Common myeloid progenitor, CD34-positive (primary cell): ENCODE measurements at regions not wholly inside any gene's neighbourhood (a gene's known extent, or its start where the extent isn't known, plus 50 kb on each side); places are given as distances from the start of the nearest gene placed in this dataset.

Experiments used
- CTCF ChIA-PET: fragments of 350-600 bp; sonication (Branson Sonifier 250); formaldehyde crosslinking; loops from one replicate; lab custom pipeline; 2021; ENCODE audit warnings: antibody characterized with exemption; lab: Charles Lee
- POLR2A ChIA-PET: fragments of 350-600 bp; sonication (Branson Sonifier 250); formaldehyde crosslinking; loops from one replicate; lab custom pipeline; 2021; ENCODE audit warnings: antibody characterized with exemption; lab: Charles Lee
- DNase-seq, 3 donors: peaks; one replicate each; pipeline versions ENCODE4 v3.0.0 to v3.0.0-alpha.2; 2013
- H3K27ac ChIP-seq, 2 experiments: 1 replicate in 1 of 2; 2 replicates in 1 of 2; pipeline ENCODE4 v1.7.0; 2013; ENCODE audit warnings: inconsistent platforms in 2 of 2, low read length in 2 of 2, mild to moderate bottlenecking in 2 of 2, low read depth in 1 of 2, moderate library complexity in 1 of 2; ENCODE audit not compliant: severe bottlenecking in 2 of 2, insufficient read depth in 1 of 2, poor library complexity in 1 of 2
- H3K27me3 ChIP-seq, 5 experiments: replicated peaks in 2 of 5; 1 replicate in 3 of 5; 2 replicates in 2 of 5; pipeline versions ENCODE4 v1.6.1 to v1.7.0; 2013; ENCODE audit warnings: low read length in 4 of 5, mild to moderate bottlenecking in 2 of 5, moderate library complexity in 2 of 5, inconsistent platforms in 1 of 5; ENCODE audit not compliant: insufficient read depth in 5 of 5, control insufficient read depth in 4 of 5
- H3K36me3 ChIP-seq, 4 experiments: 1 replicate in 2 of 4; 2 replicates in 2 of 4; pipeline versions ENCODE4 v1.6.1 to v1.7.0; 2013; ENCODE audit warnings: low read length in 3 of 4, control low read depth in 1 of 4, mild to moderate bottlenecking in 1 of 4; ENCODE audit not compliant: control insufficient read depth in 4 of 4, insufficient read depth in 4 of 4
- H3K4me1 ChIP-seq, 4 experiments: 1 replicate in 3 of 4; 2 replicates in 1 of 4; pipeline versions ENCODE4 v1.6.1 to v1.7.1; 2013; ENCODE audit warnings: low read length in 3 of 4, mild to moderate bottlenecking in 3 of 4, control low read depth in 1 of 4, inconsistent platforms in 1 of 4, moderate library complexity in 1 of 4; ENCODE audit not compliant: control insufficient read depth in 4 of 4, insufficient read depth in 4 of 4; ENCODE audit errors: control extremely low read depth in 1 of 4
- H3K4me3 ChIP-seq, 7 experiments: 1 replicate in 4 of 7; 2 replicates in 3 of 7; pipeline versions ENCODE4 v1.5.1 to v1.7.0; 2013; ENCODE audit warnings: mild to moderate bottlenecking in 7 of 7, low read length in 6 of 7, moderate library complexity in 6 of 7, inconsistent platforms in 2 of 7, low read depth in 2 of 7, control low read depth in 1 of 7; ENCODE audit not compliant: insufficient read depth in 4 of 7, control insufficient read depth in 1 of 7; ENCODE audit errors: extremely low read depth in 1 of 7
- H3K9me3 ChIP-seq, 5 experiments: 1 replicate in 4 of 5; 2 replicates in 1 of 5; pipeline versions ENCODE4 v1.6.1 to v1.7.1; 2013; ENCODE audit warnings: low read length in 4 of 5, mild to moderate bottlenecking in 2 of 5, inconsistent platforms in 1 of 5, low read depth in 1 of 5, moderate library complexity in 1 of 5; ENCODE audit not compliant: control insufficient read depth in 4 of 5, insufficient read depth in 2 of 5; ENCODE audit errors: control extremely low read depth in 1 of 5
- WGBS: methylation state at CpG from one replicate; pipeline ENCODE4 v1.1.5; 2013; ENCODE audit not compliant: insufficient coverage; 5-methylcytosine and 5-hydroxymethylcytosine counted together

- Histone ChIP-seq H3K27ac (peak overlapping the region in 1 of 2 experiments; percentile 60), H3K9me3 (no peaks in the 10 kb centered on the region), H3K4me1 (peaks cover 0 to 13% (median 1%) of the 10 kb centered on the region in 4 experiments), H3K4me3 (no peak overlapping the region), H3K36me3 (no peaks in the 10 kb centered on the region), H3K27me3 (no peaks in the 10 kb centered on the region)
- 65% methylated on average over 5 of the region's 5 CpGs for WGBS
- ChIA-PET CTCF (no interaction called here), POLR2A (no interaction called here)
- DNase-seq = no peak
Measured at GRCh38 chr4:38523054-38523453, 140.9 kb upstream of the KLF3 start.

GRCh38 chr4:38523524-38524448, 140.2 kb upstream of the KLF3 start:
- H3K27me3 ChIP-seq = no peaks in the 10 kb centered on the region
- H3K9me3 ChIP-seq = no peaks in the 10 kb centered on the region
- DNase-seq = peak; percentile 10 to 65 (median 60)
- no peak overlapping the region for H3K4me3 ChIP-seq
- POLR2A ChIA-PET = interaction anchor here (0.6 kb wide), 1 partner anchor 46 kb away, joined by 3 read pairs; no protein-coding TSS in a partner anchor
- no peaks in the 10 kb centered on the region for H3K36me3 ChIP-seq
- H3K4me1 ChIP-seq = peaks cover 0 to 13% (median 1%) of the 10 kb centered on the region in 4 experiments
- H3K27ac ChIP-seq = peak overlapping the region in 1 of 2 experiments; percentile 60
- 70% methylated on average over 13 of the region's 16 CpGs for WGBS
- CTCF ChIA-PET = interaction anchor here (0.7 kb wide), 1 partner anchor 210 kb away, joined by 3 read pairs; no protein-coding TSS in a partner anchor

- no peaks in the 10 kb centered on the region for H3K36me3 ChIP-seq
- H3K4me1 ChIP-seq = peaks cover 7 to 29% (median 15%) of the 10 kb centered on the region in 4 experiments
- CTCF ChIA-PET = no interaction called here
Measured at GRCh38 chr4:38526412-38526811, 137.6 kb upstream of the KLF3 start.

GRCh38 chr4:38529189-38530115, 134.5 kb upstream of the KLF3 start:
- no peaks in the 10 kb centered on the region for H3K36me3 ChIP-seq
- H3K4me3 ChIP-seq = peak overlapping the region in 3 of 7 experiments; percentile 22 to 28 (median 28)
- peak overlapping the region; percentile 77 to 86 for H3K27ac ChIP-seq
- H3K9me3 ChIP-seq = no peaks in the 10 kb centered on the region
- ChIA-PET CTCF (interaction anchor here (0.9 kb wide), 1 partner anchor 199 kb away, joined by 3 read pairs; no protein-coding TSS in a partner anchor), POLR2A (interaction anchor here (0.6 to 0.8 kb wide), 2 partner anchors 56 to 383 kb away, joined by 3 to 4 read pairs; no protein-coding TSS in a partner anchor)
- 19% methylated on average over 14 of the region's 15 CpGs for WGBS
- no peaks in the 10 kb centered on the region for H3K27me3 ChIP-seq
- peaks cover 7 to 21% (median 14%) of the 10 kb centered on the region in 4 experiments for H3K4me1 ChIP-seq
- DNase-seq = peak; percentile 83 to 95 (median 93)

More at GRCh38 chr4:38526412-38526811, 137.6 kb upstream of the KLF3 start:
- WGBS = 95% methylated on average over 4 of the region's 5 CpGs
- no peak overlapping the region for H3K4me3 ChIP-seq
- H3K9me3 ChIP-seq = no peaks in the 10 kb centered on the region
- no peak overlapping the region for H3K27ac ChIP-seq
- POLR2A ChIA-PET = no interaction called here
- no peaks in the 10 kb centered on the region for H3K27me3 ChIP-seq
- no peak for DNase-seq

GRCh38 chr4:38530486-38530885, 133.5 kb upstream of the KLF3 start:
- H3K27me3 ChIP-seq = no peaks in the 10 kb centered on the region
- H3K36me3 ChIP-seq = no peaks in the 10 kb centered on the region
- peak overlapping the region; percentile 77 to 86 for H3K27ac ChIP-seq
- ChIA-PET POLR2A (no interaction called here), CTCF (no interaction called here)
- H3K4me1 ChIP-seq = peaks cover 7 to 21% (median 14%) of the 10 kb centered on the region in 4 experiments
- H3K4me3 ChIP-seq = peak overlapping the region in 1 of 7 experiments; percentile 6
- WGBS = no CpG with 5 or more reads among the region's 1 CpG
- no peaks in the 10 kb centered on the region for H3K9me3 ChIP-seq
- no peak for DNase-seq

- CTCF ChIA-PET = no interaction called here
- Histone ChIP-seq H3K9me3 (no peaks in the 10 kb centered on the region), H3K27ac (no peak overlapping the region), H3K27me3 (no peaks in the 10 kb centered on the region), H3K4me1 (peaks cover 7 to 21% (median 14%) of the 10 kb centered on the region in 4 experiments), H3K36me3 (no peaks in the 10 kb centered on the region), H3K4me3 (no peak overlapping the region)
- DNase-seq = no peak
- WGBS = 98% methylated on average over 5 of the region's 5 CpGs
- POLR2A ChIA-PET = no interaction called here
Measured at GRCh38 chr4:38531141-38531727, 132.8 kb upstream of the KLF3 start.
